Activated CD8-positive, alpha-beta T cell treated with anti-CD3 and anti-CD28 coated beads, Interleukin-2, amount 10 ng/mL, durations not matched to agents 7 days and 5 days (primary cell): ENCODE measurements at regions not wholly inside any gene's neighbourhood (a gene's known extent, or its start where the extent isn't known, plus 50 kb on each side); places are given as distances from the start of the nearest gene placed in this dataset.

ENCODE experiments used
- ATAC-seq: fragments of 150-1000 bp; cut with Tn5 transposase; one replicate; pipeline ENCODE4 v1.10.0; 2021; ENCODE audit warnings: moderate library complexity
- CTCF ChIA-PET: fragments of 350-600 bp; sonication (Branson Sonifier 250); formaldehyde crosslinking; loops from one replicate; lab custom pipeline; 2021; ENCODE audit warnings: antibody characterized with exemption; lab: Charles Lee
- POLR2A ChIA-PET: fragments of 350-600 bp; sonication (Branson Sonifier 250); formaldehyde crosslinking; loops from one replicate; lab custom pipeline; 2021; ENCODE audit warnings: antibody characterized with exemption; lab: Charles Lee
- DNase-seq: peaks from one replicate; pipeline ENCODE4 v3.0.0-alpha.2; 2020
- H3K27ac Mint-ChIP-seq: one replicate; pipeline ENCODE4 v1.8.0; 2021; ENCODE audit warnings: mild to moderate bottlenecking, mixed read lengths
- H3K27me3 Mint-ChIP-seq: one replicate; pipeline ENCODE4 v1.8.0; 2021; ENCODE audit warnings: low read depth, mixed read lengths
- H3K36me3 Mint-ChIP-seq: one replicate; pipeline ENCODE4 v1.8.0; 2021; ENCODE audit warnings: low read depth, mixed read lengths
- H3K4me1 Mint-ChIP-seq: one replicate; pipeline ENCODE4 v1.8.0; 2021; ENCODE audit warnings: low read depth, mixed read lengths
- H3K4me3 Mint-ChIP-seq: one replicate; pipeline ENCODE4 v1.8.0; 2021; ENCODE audit warnings: mild to moderate bottlenecking, mixed read lengths
- H3K9me3 Mint-ChIP-seq: one replicate; pipeline ENCODE4 v1.8.0; 2022; ENCODE audit warnings: mixed read lengths; ENCODE audit not compliant: insufficient read depth

- ChIA-PET POLR2A (no interaction called here), CTCF (no interaction called here)
- Mint-ChIP-seq H3K36me3 (no peaks in the 10 kb centered on the region), H3K4me1 (no peaks in the 10 kb centered on the region), H3K27ac (no peak overlapping the region), H3K27me3 (peaks cover 3% of the 10 kb centered on the region), H3K9me3 (no peaks in the 10 kb centered on the region), H3K4me3 (no peak overlapping the region)
- DNase-seq (no peak), ATAC-seq (no peak)
Observed at GRCh38 chr10:70939441-70940003, 51.2 kb upstream of the PCBD1 start.

- Mint-ChIP-seq H3K36me3 (no peaks in the 10 kb centered on the region), H3K4me3 (no peak overlapping the region), H3K9me3 (no peaks in the 10 kb centered on the region), H3K27ac (no peak overlapping the region), H3K4me1 (no peaks in the 10 kb centered on the region), H3K27me3 (peaks cover 3% of the 10 kb centered on the region)
- DNase-seq (no peak), ATAC-seq (no peak)
- ChIA-PET POLR2A (no interaction called here), CTCF (no interaction called here)
Observed at GRCh38 chr10:70940834-70941568, 52.6 kb upstream of the PCBD1 start.

- Mint-ChIP-seq H3K36me3 (no peaks in the 10 kb centered on the region), H3K9me3 (no peaks in the 10 kb centered on the region), H3K4me3 (no peak overlapping the region), H3K4me1 (no peaks in the 10 kb centered on the region), H3K27ac (no peak overlapping the region), H3K27me3 (peaks cover 3% of the 10 kb centered on the region)
- ATAC-seq (no peak), DNase-seq (no peak)
- ChIA-PET CTCF (no interaction called here), POLR2A (no interaction called here)
Observed at GRCh38 chr10:70942125-70942524, 53.8 kb upstream of the PCBD1 start.

GRCh38 chr10:70942725-70943124 lies 54.4 kb upstream of the PCBD1 start:
- no peak overlapping the region for H3K4me3 Mint-ChIP-seq
- H3K36me3 Mint-ChIP-seq = no peaks in the 10 kb centered on the region
- DNase-seq = no peak
- ChIA-PET CTCF (no interaction called here), POLR2A (no interaction called here)
- no peaks in the 10 kb centered on the region for H3K9me3 Mint-ChIP-seq
- no peaks in the 10 kb centered on the region for H3K4me1 Mint-ChIP-seq
- peaks cover 3% of the 10 kb centered on the region for H3K27me3 Mint-ChIP-seq
- no peak for ATAC-seq
- H3K27ac Mint-ChIP-seq = no peak overlapping the region

- H3K27me3 Mint-ChIP-seq = peaks cover 3% of the 10 kb centered on the region
- POLR2A ChIA-PET = no interaction called here
- H3K9me3 Mint-ChIP-seq = no peaks in the 10 kb centered on the region
- no peak for ATAC-seq
- H3K27ac Mint-ChIP-seq = no peak overlapping the region
- no peaks in the 10 kb centered on the region for H3K4me1 Mint-ChIP-seq
- CTCF ChIA-PET = interaction anchor here (2.1 kb wide), 1 partner anchor 17 kb away, joined by 8 read pairs; no protein-coding TSS in a partner anchor
- no peaks in the 10 kb centered on the region for H3K36me3 Mint-ChIP-seq
- no peak overlapping the region for H3K4me3 Mint-ChIP-seq
- no peak for DNase-seq
Observed at GRCh38 chr10:70943249-70943648, 54.9 kb upstream of the PCBD1 start.

GRCh38 chr10:70943841-70944466 lies 55.6 kb upstream of the PCBD1 start:
- H3K27me3 Mint-ChIP-seq = peaks cover 3% of the 10 kb centered on the region
- DNase-seq (no peak), ATAC-seq (no peak)
- no peak overlapping the region for H3K27ac Mint-ChIP-seq
- ChIA-PET POLR2A (no interaction called here), CTCF (interaction anchor here (2.1 kb wide), 1 partner anchor 18 kb away, joined by 8 read pairs; no protein-coding TSS in a partner anchor)
- H3K36me3 Mint-ChIP-seq = no peaks in the 10 kb centered on the region
- H3K4me3 Mint-ChIP-seq = no peak overlapping the region
- no peaks in the 10 kb centered on the region for H3K4me1 Mint-ChIP-seq
- H3K9me3 Mint-ChIP-seq = no peaks in the 10 kb centered on the region

GRCh38 chr10:70950037-70950436 lies 61.7 kb upstream of the PCBD1 start:
- CTCF ChIA-PET = no interaction called here

GRCh38 chr10:70950801-70951200 lies 62.4 kb upstream of the PCBD1 start:
- Mint-ChIP-seq H3K4me1 (no peaks in the 10 kb centered on the region), H3K4me3 (no peak overlapping the region), H3K27me3 (peaks cover 4% of the 10 kb centered on the region), H3K9me3 (no peaks in the 10 kb centered on the region), H3K36me3 (no peaks in the 10 kb centered on the region), H3K27ac (no peak overlapping the region)
- ChIA-PET POLR2A (no interaction called here), CTCF (no interaction called here)
- no peak for ATAC-seq
- no peak for DNase-seq

More at GRCh38 chr10:70950037-70950436, 61.7 kb upstream of the PCBD1 start:
- H3K9me3 Mint-ChIP-seq = no peaks in the 10 kb centered on the region
- DNase-seq (no peak), ATAC-seq (no peak)
- no peaks in the 10 kb centered on the region for H3K27me3 Mint-ChIP-seq
- H3K36me3 Mint-ChIP-seq = no peaks in the 10 kb centered on the region
- no peak overlapping the region for H3K27ac Mint-ChIP-seq
- H3K4me1 Mint-ChIP-seq = no peaks in the 10 kb centered on the region
- no peak overlapping the region for H3K4me3 Mint-ChIP-seq
- POLR2A ChIA-PET = no interaction called here

- no peaks in the 10 kb centered on the region for H3K9me3 Mint-ChIP-seq
- ChIA-PET POLR2A (no interaction called here), CTCF (no interaction called here)
- H3K27me3 Mint-ChIP-seq = peaks cover 9% of the 10 kb centered on the region
- H3K36me3 Mint-ChIP-seq = no peaks in the 10 kb centered on the region
- no peak overlapping the region for H3K27ac Mint-ChIP-seq
- DNase-seq = no peak
- no peak overlapping the region for H3K4me3 Mint-ChIP-seq
- ATAC-seq = no peak
- no peaks in the 10 kb centered on the region for H3K4me1 Mint-ChIP-seq
Observed at GRCh38 chr10:70952401-70952800, 64.0 kb upstream of the PCBD1 start.

GRCh38 chr10:70952921-70953320 lies 64.6 kb upstream of the PCBD1 start:
- Mint-ChIP-seq H3K9me3 (no peaks in the 10 kb centered on the region), H3K36me3 (no peaks in the 10 kb centered on the region), H3K27ac (no peak overlapping the region), H3K4me1 (no peaks in the 10 kb centered on the region), H3K27me3 (peaks cover 10% of the 10 kb centered on the region), H3K4me3 (no peak overlapping the region)
- ChIA-PET CTCF (no interaction called here), POLR2A (no interaction called here)
- DNase-seq = no peak
- ATAC-seq = no peak

GRCh38 chr10:70954381-70955176 lies 66.2 kb upstream of the PCBD1 start:
- Mint-ChIP-seq H3K27me3 (peaks cover 10% of the 10 kb centered on the region), H3K27ac (no peak overlapping the region), H3K9me3 (no peaks in the 10 kb centered on the region), H3K4me3 (no peak overlapping the region), H3K4me1 (no peaks in the 10 kb centered on the region), H3K36me3 (no peaks in the 10 kb centered on the region)
- POLR2A ChIA-PET = no interaction called here
- ATAC-seq (no peak), DNase-seq (no peak)
- CTCF ChIA-PET = interaction anchor here (1.3 kb wide), 1 partner anchor 12 kb away, joined by 3 read pairs; no protein-coding TSS in a partner anchor
